NCI-H510A treated with DMSO at 0.1 percent for 48 hours (cell line): ENCODE measurements at regions not wholly inside any gene's neighbourhood (a gene's known extent, or its start where the extent isn't known, plus 50 kb on each side); places are given as distances from the start of the nearest gene placed in this dataset.

Experiments used
- DNase-seq: peaks from one replicate; lab custom pipeline; 2025; lab: John Stamatoyannopoulos, UW

- DNase-seq, result no peak
These were observed 55.4 kb upstream of the SGCD start for GRCh38 chr5:156271569-156271968.

- DNase-seq, result no peak
These were observed 54.8 kb upstream of the SGCD start for GRCh38 chr5:156272139-156272538.

GRCh38 chr5:156273325-156273724 lies 53.6 kb upstream of the SGCD start:
- no peak for DNase-seq

- no peak for DNase-seq
These were observed 52.5 kb upstream of the SGCD start for GRCh38 chr5:156274453-156274852.
